ENCODE measurements at regions not wholly inside any gene's neighbourhood (a gene's known extent, or its start where the extent isn't known, plus 50 kb on each side); places are given as distances from the start of the nearest gene placed in this dataset.
"Not testable (repeated sequence)": the region's sequence is repeated elsewhere in the genome, so short reads cannot be mapped to it uniquely, and the experiment has no call there.

DNA sequence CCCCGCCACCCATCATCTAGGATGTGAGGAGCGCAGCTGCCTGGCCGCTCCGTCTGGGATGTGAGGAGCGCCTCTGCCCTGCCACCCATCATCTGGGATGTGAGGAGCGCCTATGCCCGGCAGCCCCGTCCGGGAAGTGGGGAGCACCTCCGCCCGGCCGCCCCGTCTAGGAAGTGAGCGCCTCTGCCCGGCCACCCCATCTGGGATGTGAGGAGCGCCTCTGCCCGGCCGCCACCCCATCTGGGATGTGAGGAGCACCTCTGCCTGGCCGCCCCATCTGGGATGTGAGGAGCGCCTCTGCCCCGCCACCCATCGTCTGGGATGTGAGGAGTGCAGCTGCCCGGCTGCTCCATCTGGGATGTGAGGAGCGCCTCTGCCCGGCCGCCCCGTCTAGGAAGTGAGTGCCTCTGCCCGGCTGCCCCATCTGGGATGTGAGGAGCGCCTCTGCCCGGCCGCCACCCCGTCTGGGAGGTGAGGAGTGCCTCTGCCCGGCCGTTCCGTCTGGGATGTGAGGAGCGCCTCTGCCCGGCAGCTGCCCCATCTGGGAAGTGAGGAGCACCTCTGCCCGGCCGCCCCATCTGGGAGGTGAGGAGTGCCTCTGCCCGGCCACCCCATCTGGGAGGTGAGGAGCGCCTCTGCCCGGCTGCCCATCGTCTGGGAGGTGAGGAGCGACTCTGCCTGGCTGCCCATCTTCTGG lies 1086.5 kb downstream of the TYW1 start:
- H3K4me3 ChIP-seq (ENCODE audit: low read length); H2AFZ ChIP-seq (ENCODE audit: low read length); H3K79me2 ChIP-seq (ENCODE audit: low read length); H3K27ac ChIP-seq (ENCODE audit: low read length); H3K9ac ChIP-seq (ENCODE audit: low read length); H4K20me1 ChIP-seq (ENCODE audit: insufficient read depth, low read length); DNase-seq; H3K9me3 ChIP-seq (replicated peaks; ENCODE audit: insufficient read depth, low read length); H3K27me3 ChIP-seq (replicated peaks; ENCODE audit: insufficient read depth, low read length); H3K36me3 ChIP-seq (replicated peaks; ENCODE audit: insufficient read depth, low read length); H3F3A ChIP-seq (ENCODE audit: insufficient read depth, low read length); H3K9me2 ChIP-seq (replicated peaks; ENCODE audit: insufficient read depth, low read length); H3K4me2 ChIP-seq (ENCODE audit: low read depth, low read length); H3K4me1 ChIP-seq (ENCODE audit: low read length): not testable (repeated sequence)

GRCh38 chr7:68087401-68087800 lies 1090.8 kb downstream of the TYW1 start:
- no peaks in the 10 kb centered on the region for H3K9me2 ChIP-seq (replicated peaks; ENCODE audit: insufficient read depth, low read length)
- no peaks in the 10 kb centered on the region for H3K79me2 ChIP-seq (ENCODE audit: low read length)
- H3K4me3 ChIP-seq (ENCODE audit: low read length) = no peak overlapping the region
- H3K4me2 ChIP-seq (ENCODE audit: low read depth, low read length) = no peak overlapping the region
- no peak overlapping the region for H3K27ac ChIP-seq (ENCODE audit: low read length)
- no peak overlapping the region for H2AFZ ChIP-seq (ENCODE audit: low read length)
- no peaks in the 10 kb centered on the region for H3F3A ChIP-seq (ENCODE audit: insufficient read depth, low read length)
- no peak overlapping the region for H3K9ac ChIP-seq (ENCODE audit: low read length)
- TF ChIP-seq CTCF (IDR thresholded peaks at IDR 0.05; ENCODE audit: low read length) (no peak), EZH2 (optimal IDR thresholded peaks at IDR 0.05; ENCODE audit: low read depth, low read length) (no peak), EZH2phosphoT487 (IDR thresholded peaks at IDR 0.05; ENCODE audit: low read length) (no peak)
- H3K36me3 ChIP-seq (replicated peaks; ENCODE audit: insufficient read depth, low read length) = no peaks in the 10 kb centered on the region
- DNase-seq = no peak
- no peaks in the 10 kb centered on the region for H3K4me1 ChIP-seq (ENCODE audit: low read length)
- no peaks in the 10 kb centered on the region for H3K9me3 ChIP-seq (replicated peaks; ENCODE audit: insufficient read depth, low read length)
- H4K20me1 ChIP-seq (ENCODE audit: insufficient read depth, low read length) = no peaks in the 10 kb centered on the region
- no peaks in the 10 kb centered on the region for H3K27me3 ChIP-seq (replicated peaks; ENCODE audit: insufficient read depth, low read length)

GRCh38 chr7:68088879-68089278 lies 1092.2 kb downstream of the TYW1 start:
- H3K9ac ChIP-seq (ENCODE audit: low read length) = no peak overlapping the region
- H3K4me3 ChIP-seq (ENCODE audit: low read length) = no peak overlapping the region
- no peaks in the 10 kb centered on the region for H4K20me1 ChIP-seq (ENCODE audit: insufficient read depth, low read length)
- H3K4me2 ChIP-seq (ENCODE audit: low read depth, low read length) = no peak overlapping the region
- DNase-seq = no peak
- H2AFZ ChIP-seq (ENCODE audit: low read length) = no peak overlapping the region
- no peaks in the 10 kb centered on the region for H3K9me3 ChIP-seq (replicated peaks; ENCODE audit: insufficient read depth, low read length)
- no peaks in the 10 kb centered on the region for H3K9me2 ChIP-seq (replicated peaks; ENCODE audit: insufficient read depth, low read length)
- TF ChIP-seq EZH2phosphoT487 (IDR thresholded peaks at IDR 0.05; ENCODE audit: low read length) = no peak
- TF ChIP-seq EZH2 (optimal IDR thresholded peaks at IDR 0.05; ENCODE audit: low read depth, low read length) = no peak
- TF ChIP-seq CTCF (IDR thresholded peaks at IDR 0.05; ENCODE audit: low read length) = no peak
- no peaks in the 10 kb centered on the region for H3K79me2 ChIP-seq (ENCODE audit: low read length)
- no peak overlapping the region for H3K27ac ChIP-seq (ENCODE audit: low read length)
- H3K27me3 ChIP-seq (replicated peaks; ENCODE audit: insufficient read depth, low read length) = no peaks in the 10 kb centered on the region
- H3K36me3 ChIP-seq (replicated peaks; ENCODE audit: insufficient read depth, low read length) = no peaks in the 10 kb centered on the region
- no peaks in the 10 kb centered on the region for H3F3A ChIP-seq (ENCODE audit: insufficient read depth, low read length)
- H3K4me1 ChIP-seq (ENCODE audit: low read length) = no peaks in the 10 kb centered on the region

- H4K20me1 ChIP-seq (ENCODE audit: insufficient read depth, low read length); H3K4me2 ChIP-seq (ENCODE audit: low read depth, low read length); H2AFZ ChIP-seq (ENCODE audit: low read length); H3K79me2 ChIP-seq (ENCODE audit: low read length); H3K36me3 ChIP-seq (replicated peaks; ENCODE audit: insufficient read depth, low read length); DNase-seq; H3K27ac ChIP-seq (ENCODE audit: low read length); H3K4me1 ChIP-seq (ENCODE audit: low read length); H3K27me3 ChIP-seq (replicated peaks; ENCODE audit: insufficient read depth, low read length); H3F3A ChIP-seq (ENCODE audit: insufficient read depth, low read length); H3K9ac ChIP-seq (ENCODE audit: low read length); H3K9me2 ChIP-seq (replicated peaks; ENCODE audit: insufficient read depth, low read length); H3K9me3 ChIP-seq (replicated peaks; ENCODE audit: insufficient read depth, low read length); H3K4me3 ChIP-seq (ENCODE audit: low read length): not testable (repeated sequence)
These were observed 1093.6 kb downstream of the TYW1 start for GRCh38 chr7:68090256-68090655.
